ENCODE measurements at regions not wholly inside any gene's neighbourhood (a gene's known extent, or its start where the extent isn't known, plus 50 kb on each side); places are given as distances from the start of the nearest gene placed in this dataset.
A peak's percentile ranks its signal among the peaks of the same experiment; 100 is the strongest.

- TF ChIP-seq POLR2AphosphoS5 (IDR thresholded peaks at IDR 0.05; ENCODE audit: low read depth, low read length) = no peak
- TF ChIP-seq CTCF (IDR thresholded peaks at IDR 0.05; ENCODE audit: control extremely low read depth in 1 of 3, insufficient read depth in 1 of 3, low read depth in 1 of 3, low read length in 3 of 3) = peak; percentile 22 to 34 (median 27); a peak in 3 of 4 replicates
- no peak for TF ChIP-seq POLR2A (IDR thresholded peaks at IDR 0.05; ENCODE audit: control extremely low read depth in 1 of 2, low read depth in 2 of 2, low read length in 2 of 2)
- TF ChIP-seq EZH2 (IDR thresholded peaks at IDR 0.05; ENCODE audit: low read depth, low read length, severe bottlenecking) = no peak
- peak; percentile 26 to 43 for TF ChIP-seq RAD21 (IDR thresholded peaks at IDR 0.05 in 1 of 2, conservative IDR thresholded peaks at IDR 0.05 in 1 of 2; ENCODE audit: low read depth in 2 of 2, low read length in 2 of 2)
- TF ChIP-seq MAX (IDR thresholded peaks at IDR 0.05) = no peak
- TF ChIP-seq TAF1 (IDR thresholded peaks at IDR 0.05; ENCODE audit: low read depth, low read length) = no peak
- TF ChIP-seq SIN3A (conservative IDR thresholded peaks at IDR 0.05 in 1 of 2, IDR thresholded peaks at IDR 0.05 in 1 of 2; ENCODE audit: low read depth in 1 of 2, low read length in 2 of 2) = no peak
- TF ChIP-seq ZNF274 (IDR thresholded peaks at IDR 0.05; ENCODE audit: borderline replicate concordance, extremely low read depth, low read length) = no peak
- TF ChIP-seq USF2 (IDR thresholded peaks at IDR 0.05; ENCODE audit: low read length) = no peak
- no peak for TF ChIP-seq CEBPB (IDR thresholded peaks at IDR 0.05; ENCODE audit: low read depth, low read length)
- TF ChIP-seq CHD1 (IDR thresholded peaks at IDR 0.05; ENCODE audit: low read depth, low read length) = no peak
- TF ChIP-seq JUN (IDR thresholded peaks at IDR 0.05; ENCODE audit: low read depth, low read length) = no peak
Observed at GRCh38 chr15:88335074-88335473, 78.5 kb upstream of the NTRK3 start.
